ENCODE measurements at regions not wholly inside any gene's neighbourhood (a gene's known extent, or its start where the extent isn't known, plus 50 kb on each side); places are given as distances from the start of the nearest gene placed in this dataset.

DNA sequence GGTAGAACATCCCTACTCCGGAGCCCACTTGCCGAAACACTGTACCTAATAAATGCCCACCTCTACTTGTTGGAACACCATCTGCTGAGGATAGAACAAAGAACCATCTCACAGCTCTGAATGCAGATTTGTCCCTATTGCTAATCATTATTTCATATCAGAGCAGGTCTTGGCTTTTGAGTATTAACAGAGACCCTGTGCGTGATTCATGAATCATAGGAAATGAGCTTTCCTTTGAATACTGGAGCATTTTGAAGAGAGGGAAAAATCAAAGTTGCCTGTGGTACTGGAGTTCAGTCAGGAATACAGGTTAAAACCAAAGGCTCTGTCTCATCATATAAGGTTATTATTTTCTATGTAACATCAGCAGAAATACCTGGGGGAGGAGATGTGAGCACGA, 1132.3 kb downstream of the XPNPEP1 start:
- H3K4me2 ChIP-seq (ENCODE audit: unreplicated experiment) = no peak overlapping the region
- no peaks in the 10 kb centered on the region for H3K9me2 ChIP-seq (ENCODE audit: insufficient read depth)
- H2AFZ ChIP-seq = no peak overlapping the region
- TF ChIP-seq EZH2 (IDR thresholded peaks at IDR 0.05; ENCODE audit: insufficient read depth, poor library complexity, severe bottlenecking) = no peak
- TF ChIP-seq EZH2phosphoT487 (IDR thresholded peaks at IDR 0.05; ENCODE audit: insufficient read depth, low read depth) = no peak
- H3K9me3 ChIP-seq (ENCODE audit: low read depth) = no peaks in the 10 kb centered on the region
- H3K79me2 ChIP-seq (ENCODE audit: insufficient read depth) = no peaks in the 10 kb centered on the region
- no peak overlapping the region for H3K4me3 ChIP-seq
- WGBS, 2 experiments (ENCODE audit: low coverage in 1 of 2, low lambda C conversion rate in 2 of 2, missing lambda C conversion rate in 2 of 2) = 76% methylated on average over 4 of the region's 4 CpGs
- no peak overlapping the region for H3K27ac ChIP-seq
- H3K27me3 ChIP-seq (replicated peaks; ENCODE audit: insufficient read depth) = no peaks in the 10 kb centered on the region
- H4K20me1 ChIP-seq (ENCODE audit: insufficient read depth) = no peaks in the 10 kb centered on the region
- in situ Hi-C loops (cut with MboI) = no loop called here
- H3K4me1 ChIP-seq (ENCODE audit: insufficient read depth) = peaks cover 51% of the 10 kb centered on the region
- H3F3A ChIP-seq (ENCODE audit: insufficient read depth) = peaks cover 53% of the 10 kb centered on the region
- no peaks in the 10 kb centered on the region for H3K36me3 ChIP-seq (ENCODE audit: low read depth)
- H3K9ac ChIP-seq = no peak overlapping the region
- DNase-seq = no peak

DNA sequence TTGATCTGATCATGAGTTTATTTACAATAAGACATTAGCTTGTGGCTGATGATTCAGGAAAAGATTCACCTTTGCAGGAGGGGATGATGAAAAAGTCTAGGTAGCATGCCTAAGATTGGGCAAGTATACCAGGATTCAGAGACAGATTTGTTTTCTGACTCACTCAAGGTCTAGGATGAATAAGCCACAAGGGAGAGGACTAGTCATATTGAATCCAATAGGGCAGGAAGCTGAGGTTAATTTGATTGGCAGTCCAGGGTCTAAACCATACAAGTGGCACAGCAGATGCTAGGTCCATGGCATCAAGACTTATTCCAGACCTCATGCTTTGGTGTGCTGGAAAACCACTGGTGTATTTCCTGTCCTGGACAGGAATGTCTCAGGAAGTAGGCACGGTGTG, 1133.4 kb downstream of the XPNPEP1 start:
- Histone ChIP-seq H3K27ac (peak overlapping the region; percentile 63), H3F3A (ENCODE audit: insufficient read depth) (peaks cover 53% of the 10 kb centered on the region), H3K27me3 (replicated peaks; ENCODE audit: insufficient read depth) (no peaks in the 10 kb centered on the region), H3K4me3 (no peak overlapping the region), H3K4me2 (ENCODE audit: unreplicated experiment) (peak overlapping the region; percentile 29), H2AFZ (no peak overlapping the region), H4K20me1 (ENCODE audit: insufficient read depth) (no peaks in the 10 kb centered on the region), H3K4me1 (ENCODE audit: insufficient read depth) (peaks cover 51% of the 10 kb centered on the region), H3K9ac (no peak overlapping the region), H3K36me3 (ENCODE audit: low read depth) (no peaks in the 10 kb centered on the region), H3K9me3 (ENCODE audit: low read depth) (no peaks in the 10 kb centered on the region), H3K9me2 (ENCODE audit: insufficient read depth) (no peaks in the 10 kb centered on the region), H3K79me2 (ENCODE audit: insufficient read depth) (no peaks in the 10 kb centered on the region)
- TF ChIP-seq EZH2 (IDR thresholded peaks at IDR 0.05; ENCODE audit: insufficient read depth, poor library complexity, severe bottlenecking) (no peak), EZH2phosphoT487 (IDR thresholded peaks at IDR 0.05; ENCODE audit: insufficient read depth, low read depth) (no peak)
- 15 to 21% methylated on average over 1 of the region's 1 CpG for WGBS, 2 experiments (ENCODE audit: low coverage in 1 of 2, low lambda C conversion rate in 2 of 2, missing lambda C conversion rate in 2 of 2)
- DNase-seq = peak; percentile 89
- in situ Hi-C loops (cut with MboI) = no loop called here

DNA sequence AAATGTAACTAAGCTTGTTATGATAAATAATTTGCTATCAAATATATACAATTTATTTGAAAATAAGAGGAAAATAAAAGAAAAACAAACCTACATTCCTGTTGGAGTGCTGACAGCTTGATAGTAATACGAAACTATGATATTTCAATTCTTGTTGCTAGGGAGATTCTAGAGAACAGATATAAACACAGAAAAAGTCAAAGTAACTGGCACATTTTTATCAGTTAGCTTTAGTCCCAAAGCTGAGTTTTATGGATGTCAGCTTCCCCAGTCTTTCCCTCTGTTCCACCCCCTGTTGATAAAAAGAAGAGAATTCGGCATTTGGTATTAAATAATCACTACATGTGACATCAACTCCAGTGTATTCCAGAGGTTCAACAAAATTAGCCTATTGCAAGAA, 1134.0 kb downstream of the XPNPEP1 start:
- in situ Hi-C loops (cut with MboI) = no loop called here
- H3K9me2 ChIP-seq (ENCODE audit: insufficient read depth) = no peaks in the 10 kb centered on the region

GRCh38 chr10:108788891-108789290, 1134.4 kb downstream of the XPNPEP1 start:
- TF ChIP-seq EZH2 (IDR thresholded peaks at IDR 0.05; ENCODE audit: insufficient read depth, poor library complexity, severe bottlenecking) = no peak
- TF ChIP-seq EZH2phosphoT487 (IDR thresholded peaks at IDR 0.05; ENCODE audit: insufficient read depth, low read depth) = no peak
- H4K20me1 ChIP-seq (ENCODE audit: insufficient read depth) = no peaks in the 10 kb centered on the region
- peaks cover 51% of the 10 kb centered on the region for H3K4me1 ChIP-seq (ENCODE audit: insufficient read depth)
- no peak overlapping the region for H2AFZ ChIP-seq
- DNase-seq = peak; percentile 10
- H3K4me3 ChIP-seq = no peak overlapping the region
- H3F3A ChIP-seq (ENCODE audit: insufficient read depth) = peaks cover 53% of the 10 kb centered on the region
- no peaks in the 10 kb centered on the region for H3K27me3 ChIP-seq (replicated peaks; ENCODE audit: insufficient read depth)
- no peak overlapping the region for H3K9ac ChIP-seq
- WGBS, 2 experiments (ENCODE audit: low coverage in 1 of 2, low lambda C conversion rate in 2 of 2, missing lambda C conversion rate in 2 of 2) = 97 to 100% methylated on average over 1 of the region's 1 CpG
- no peaks in the 10 kb centered on the region for H3K9me3 ChIP-seq (ENCODE audit: low read depth)
- H3K27ac ChIP-seq = peak overlapping the region; percentile 63
- H3K79me2 ChIP-seq (ENCODE audit: insufficient read depth) = no peaks in the 10 kb centered on the region
- no peaks in the 10 kb centered on the region for H3K36me3 ChIP-seq (ENCODE audit: low read depth)
- H3K4me2 ChIP-seq (ENCODE audit: unreplicated experiment) = peak overlapping the region; percentile 40
- no peaks in the 10 kb centered on the region for H3K9me2 ChIP-seq (ENCODE audit: insufficient read depth)
- in situ Hi-C loops (cut with MboI) = no loop called here

More for the DNA sequence above, 1134.0 kb downstream of the XPNPEP1 start:
- H4K20me1 ChIP-seq (ENCODE audit: insufficient read depth) = no peaks in the 10 kb centered on the region
- H3K4me2 ChIP-seq (ENCODE audit: unreplicated experiment) = peak overlapping the region; percentile 29
- H3K27ac ChIP-seq = peak overlapping the region; percentile 63
- no peaks in the 10 kb centered on the region for H3K9me3 ChIP-seq (ENCODE audit: low read depth)
- no peaks in the 10 kb centered on the region for H3K79me2 ChIP-seq (ENCODE audit: insufficient read depth)
- DNase-seq = peak; percentile 6
- H3K36me3 ChIP-seq (ENCODE audit: low read depth) = no peaks in the 10 kb centered on the region
- no peak overlapping the region for H2AFZ ChIP-seq
- H3K4me3 ChIP-seq = no peak overlapping the region
- no peaks in the 10 kb centered on the region for H3K27me3 ChIP-seq (replicated peaks; ENCODE audit: insufficient read depth)
- peaks cover 53% of the 10 kb centered on the region for H3F3A ChIP-seq (ENCODE audit: insufficient read depth)
- WGBS, 2 experiments (ENCODE audit: low coverage in 1 of 2, low lambda C conversion rate in 2 of 2, missing lambda C conversion rate in 2 of 2) = 68 to 75% methylated on average over 2 of the region's 2 CpGs
- no peak overlapping the region for H3K9ac ChIP-seq
- no peak for TF ChIP-seq EZH2phosphoT487 (IDR thresholded peaks at IDR 0.05; ENCODE audit: insufficient read depth, low read depth)
- TF ChIP-seq EZH2 (IDR thresholded peaks at IDR 0.05; ENCODE audit: insufficient read depth, poor library complexity, severe bottlenecking) = no peak
- peaks cover 51% of the 10 kb centered on the region for H3K4me1 ChIP-seq (ENCODE audit: insufficient read depth)

- no peak overlapping the region for H3K4me3 ChIP-seq
- peak; percentile 86 for DNase-seq
- H3K9me3 ChIP-seq (ENCODE audit: low read depth) = no peaks in the 10 kb centered on the region
- peak overlapping the region; percentile 40 for H3K4me2 ChIP-seq (ENCODE audit: unreplicated experiment)
- no peaks in the 10 kb centered on the region for H3K36me3 ChIP-seq (ENCODE audit: low read depth)
- no peaks in the 10 kb centered on the region for H3K27me3 ChIP-seq (replicated peaks; ENCODE audit: insufficient read depth)
- H3K9ac ChIP-seq = no peak overlapping the region
- H3F3A ChIP-seq (ENCODE audit: insufficient read depth) = peaks cover 53% of the 10 kb centered on the region
- H2AFZ ChIP-seq = no peak overlapping the region; the same call in 1 of the 2 replicates
- 0% methylated on average over 1 of the region's 1 CpG for WGBS, 2 experiments (ENCODE audit: low coverage in 1 of 2, low lambda C conversion rate in 2 of 2, missing lambda C conversion rate in 2 of 2)
- in situ Hi-C loops (cut with MboI) = no loop called here
- peaks cover 53% of the 10 kb centered on the region for H3K4me1 ChIP-seq (ENCODE audit: insufficient read depth)
- no peaks in the 10 kb centered on the region for H3K79me2 ChIP-seq (ENCODE audit: insufficient read depth)
- H3K27ac ChIP-seq = peak overlapping the region; percentile 63
- TF ChIP-seq EZH2 (IDR thresholded peaks at IDR 0.05; ENCODE audit: insufficient read depth, poor library complexity, severe bottlenecking) (no peak), EZH2phosphoT487 (IDR thresholded peaks at IDR 0.05; ENCODE audit: insufficient read depth, low read depth) (no peak)
- H3K9me2 ChIP-seq (ENCODE audit: insufficient read depth) = no peaks in the 10 kb centered on the region
- no peaks in the 10 kb centered on the region for H4K20me1 ChIP-seq (ENCODE audit: insufficient read depth)
Observed at GRCh38 chr10:108787932-108788331, 1135.4 kb downstream of the XPNPEP1 start.

Data from GM23248 (cell line).